NCI-H460 (cell line): ENCODE measurements at regions not wholly inside any gene's neighbourhood (a gene's known extent, or its start where the extent isn't known, plus 50 kb on each side); places are given as distances from the start of the nearest gene placed in this dataset.
"Not testable (repeated sequence)": the region's sequence is repeated elsewhere in the genome, so short reads cannot be mapped to it uniquely, and the experiment has no call there.

Experiments
- DNase-seq: peaks from one replicate; pipeline ENCODE4 v3.0.0-alpha.2; 2016; ENCODE audit warnings: low read depth; ENCODE audit errors: extremely low read depth

GRCh38 chr2:53498210-53498609, 269.4 kb upstream of the CHAC2 start:
- peak; percentile 6 for DNase-seq

- no peak for DNase-seq
Measured at GRCh38 chr2:53497020-53497419, 270.6 kb upstream of the CHAC2 start.

- no peak for DNase-seq
Measured at GRCh38 chr2:53493210-53493609, 274.4 kb upstream of the CHAC2 start.

GRCh38 chr2:53490659-53491058, 276.9 kb upstream of the CHAC2 start:
- no peak for DNase-seq

DNA sequence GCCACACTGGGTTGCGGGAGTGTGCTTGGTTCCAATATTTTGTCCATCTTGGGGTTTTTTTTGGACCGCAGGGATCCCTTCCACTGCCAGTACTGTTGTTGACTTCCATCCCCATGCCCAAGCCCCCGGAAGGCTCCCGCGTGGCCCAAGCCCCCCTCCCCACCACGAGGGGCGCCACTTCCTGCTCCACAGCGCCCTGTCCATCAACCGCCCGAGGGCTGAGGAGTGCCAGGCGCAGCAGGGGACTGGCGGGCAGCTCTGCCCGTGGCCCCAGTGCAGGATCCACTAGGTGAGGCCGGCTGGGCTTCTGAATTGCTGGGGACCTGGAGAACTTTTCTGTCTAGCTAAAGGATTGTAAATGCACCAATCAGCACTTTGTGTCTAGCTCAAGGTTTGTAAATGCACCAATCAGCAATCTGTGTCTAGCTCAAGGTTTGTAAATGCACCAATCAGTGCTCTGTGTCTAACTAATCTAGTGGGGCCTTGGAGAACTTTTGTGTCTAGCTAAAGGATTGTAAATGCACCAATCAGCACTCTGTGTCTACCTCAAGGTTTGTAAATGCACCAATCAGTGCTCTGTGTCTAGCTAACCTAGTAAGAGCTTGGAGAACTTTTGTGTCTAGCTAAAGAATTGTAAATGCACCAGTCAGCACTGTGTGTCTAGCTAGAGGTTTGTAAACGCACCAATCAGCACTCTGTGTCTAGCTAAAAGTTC, 281.3 kb upstream of the CHAC2 start:
- DNase-seq: not testable (repeated sequence)

DNA sequence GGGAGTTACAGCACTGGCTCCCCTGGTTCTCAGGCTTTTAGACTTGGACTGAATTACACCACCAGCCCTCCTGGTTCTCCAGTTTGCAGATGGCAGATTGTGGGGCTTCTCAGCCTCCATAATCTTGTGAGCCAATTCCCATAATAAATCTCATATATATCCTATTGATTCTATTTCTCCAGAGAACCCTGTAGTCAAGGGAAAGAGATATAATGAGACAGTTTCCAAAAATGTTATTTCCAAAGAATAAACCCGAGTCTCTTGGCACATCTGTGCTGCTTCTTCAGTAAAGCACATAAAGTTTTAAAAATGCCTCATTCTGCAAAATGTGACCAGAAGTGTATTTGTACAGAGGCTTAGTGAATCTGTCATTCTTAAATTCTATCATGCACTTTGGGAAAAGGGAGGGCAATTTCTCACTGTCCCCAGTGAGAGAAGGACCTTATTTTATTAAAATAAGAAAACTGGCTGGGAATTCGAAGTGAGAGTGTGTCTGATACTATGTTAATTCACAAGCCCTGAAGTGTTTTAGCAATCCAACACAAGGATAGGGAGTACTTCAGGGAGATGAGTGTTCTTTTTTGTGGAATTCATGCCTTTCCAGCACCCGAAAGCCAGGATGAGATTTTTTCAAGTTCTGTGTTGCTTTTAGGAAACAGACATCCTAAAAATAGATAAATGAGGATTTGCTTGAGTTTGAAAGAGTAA, 282.4 kb upstream of the CHAC2 start:
- no peak for DNase-seq

DNA sequence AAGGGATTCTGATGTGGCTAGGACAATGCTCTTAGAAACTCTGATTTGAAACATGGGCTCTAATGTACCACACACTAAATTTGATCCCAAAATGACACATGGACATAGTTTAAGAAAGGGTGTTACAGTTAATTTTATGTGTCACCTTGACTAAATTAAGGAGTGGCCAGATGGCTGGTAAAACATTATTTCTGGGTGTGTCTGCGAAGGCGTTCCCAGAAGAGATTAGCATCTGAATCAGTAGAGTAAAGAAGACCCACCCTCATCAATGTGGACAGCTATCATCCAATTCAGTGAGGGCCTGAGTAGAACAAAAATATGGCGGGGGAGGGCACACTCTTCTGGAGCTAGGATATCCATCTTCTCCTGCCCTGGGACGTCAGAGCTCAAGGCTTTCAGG, 283.1 kb upstream of the CHAC2 start:
- DNase-seq: no peak

- no peak for DNase-seq
Measured at GRCh38 chr2:53477517-53477916, 290.1 kb upstream of the CHAC2 start.

- DNase-seq: no peak
Measured at GRCh38 chr2:53476834-53477233, 290.8 kb upstream of the CHAC2 start.

GRCh38 chr2:53475766-53476165, 291.8 kb upstream of the CHAC2 start:
- DNase-seq: no peak

- DNase-seq: no peak
Measured at GRCh38 chr2:53475321-53475720, 292.3 kb upstream of the CHAC2 start.

- no peak for DNase-seq
Measured at GRCh38 chr2:53474914-53475313, 292.7 kb upstream of the CHAC2 start.

DNA sequence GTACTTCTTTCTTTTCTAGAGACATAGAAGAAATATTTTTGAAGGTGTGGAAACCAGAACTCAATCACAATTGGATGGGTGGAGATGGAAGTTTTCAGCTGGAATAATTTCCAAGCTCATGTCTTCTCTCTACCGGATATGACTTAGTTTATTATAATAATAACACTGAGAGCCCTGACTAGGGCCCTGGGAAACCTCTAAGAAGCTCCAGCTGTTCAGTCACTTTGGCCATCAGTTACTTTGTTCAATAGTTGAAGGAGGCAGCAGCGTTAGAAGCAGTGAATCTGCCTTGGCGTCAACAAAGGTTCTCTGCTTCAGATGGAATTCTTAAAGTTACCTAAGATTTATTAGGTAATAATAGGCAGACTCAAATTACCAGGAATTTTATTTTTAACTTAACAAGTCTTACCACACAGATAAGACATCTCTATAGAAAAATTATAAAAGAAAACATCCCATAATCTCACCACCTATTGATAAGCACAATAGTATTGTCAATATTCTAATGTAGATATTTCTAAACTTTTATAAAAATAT, 293.8 kb upstream of the CHAC2 start:
- DNase-seq: no peak

DNA sequence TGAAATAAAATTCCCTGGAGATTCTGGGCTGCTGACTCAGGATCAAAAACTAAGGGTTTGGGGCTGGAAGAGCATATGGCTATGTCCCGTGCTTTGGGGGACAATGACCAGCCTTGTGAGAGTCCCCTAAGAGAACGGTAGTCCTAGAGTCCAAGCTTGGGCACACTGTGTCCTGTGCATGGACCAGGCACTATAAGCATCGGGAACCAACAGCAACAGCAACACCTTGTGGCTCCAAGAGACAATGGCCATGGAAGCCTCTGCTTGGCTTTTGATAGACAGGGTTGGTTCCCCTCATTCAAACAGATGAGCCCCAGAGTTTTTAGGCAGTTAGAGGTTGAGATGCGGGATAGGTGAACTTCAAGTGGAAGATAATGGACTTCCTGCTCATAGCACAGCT, 294.4 kb upstream of the CHAC2 start:
- DNase-seq: peak; percentile 30

- DNase-seq: no peak
Measured at GRCh38 chr2:53467467-53468180, 300.0 kb upstream of the CHAC2 start.

GRCh38 chr2:53463806-53464726, 303.5 kb upstream of the CHAC2 start:
- no peak for DNase-seq

DNA sequence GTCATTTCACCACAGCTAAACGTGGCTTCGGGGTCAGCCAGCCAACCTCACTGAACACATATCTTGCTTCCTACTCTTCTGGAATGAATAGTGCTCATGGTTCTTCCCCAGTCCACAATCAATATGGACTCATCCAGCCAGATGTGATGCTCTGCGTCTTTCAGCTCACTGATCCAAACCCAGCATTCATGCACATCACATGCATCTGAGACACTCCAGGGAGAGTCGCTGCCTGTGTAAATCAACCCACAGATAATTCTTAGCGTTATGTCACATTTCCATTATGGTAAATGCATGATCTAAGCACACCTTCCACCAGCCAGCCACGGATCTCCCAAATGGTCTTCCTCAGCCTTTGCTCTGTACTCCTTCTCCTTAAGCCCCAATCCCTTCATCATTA, 306.7 kb upstream of the CHAC2 start:
- DNase-seq: no peak

- no peak for DNase-seq
Measured at GRCh38 chr2:53460347-53460746, 307.3 kb upstream of the CHAC2 start.

DNA sequence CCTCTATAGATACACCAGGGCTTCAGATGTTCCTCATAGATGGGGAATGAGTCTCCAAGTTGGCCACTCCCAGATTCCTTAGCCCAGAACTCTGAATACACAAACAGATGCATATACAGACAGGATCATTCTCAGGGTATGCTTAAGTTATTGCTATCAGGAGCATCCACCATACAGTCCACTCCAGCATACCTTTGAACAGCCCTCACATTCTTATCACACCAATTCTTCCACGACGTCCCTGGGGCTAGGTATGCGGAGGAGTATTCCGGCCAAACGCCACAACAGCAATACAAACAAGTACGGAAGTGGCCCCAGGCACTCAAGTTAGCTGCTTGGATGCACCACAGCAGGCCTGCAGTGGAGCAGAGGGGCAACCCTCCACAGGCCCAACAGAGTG, 312.5 kb upstream of the CHAC2 start:
- no peak for DNase-seq

GRCh38 chr2:53452957-53453748, 314.5 kb upstream of the CHAC2 start:
- no peak for DNase-seq
